IMR-90 (cell line): ENCODE measurements at regions not wholly inside any gene's neighbourhood (a gene's known extent, or its start where the extent isn't known, plus 50 kb on each side); places are given as distances from the start of the nearest gene placed in this dataset.

Experiments
- ATAC-seq: fragments of 200-7000 bp; cut with Tn5 transposase; 2 replicates; pipeline ENCODE4 v1.9.1; 2020; ENCODE audit warnings: low read depth, mild to moderate bottlenecking, moderate library complexity
- BruUV-seq: library from RNA; stranded (reverse); fragments of 400-500 nt; replicated peaks from 2 replicates; lab custom pipeline; 2021; lab: Mats Ljungman, UMichigan
- CTCF ChIA-PET: fragments of 300-600 bp; formaldehyde crosslinking; extraction: SDS; loops from one replicate; lab custom pipeline; 2021; ENCODE audit warnings: antibody characterized with exemption; lab: Yijun Ruan, JAX
- POLR2A ChIA-PET: fragments of 300-600 bp; sonication (Branson Sonifier 250); formaldehyde crosslinking; loops from one replicate; lab custom pipeline; 2022; ENCODE audit warnings: antibody characterized with exemption; ENCODE audit not compliant: unreplicated experiment; lab: Charles Lee
- DNase-seq: peaks from one replicate; pipeline ENCODE4 v3.0.0; 2013
- H2AFZ ChIP-seq: replicated peaks from 2 replicates; pipeline ENCODE3; 2013; ENCODE audit warnings: low read length, mild to moderate bottlenecking; ENCODE audit not compliant: poor library complexity
- H2AK5ac ChIP-seq: 2 replicates; pipeline ENCODE4 v1.6.1; 2013; ENCODE audit warnings: low read depth, low read length, inconsistent platforms
- H2AK9ac ChIP-seq: replicated peaks from 2 replicates; pipeline ENCODE3; 2013; ENCODE audit warnings: mild to moderate bottlenecking, low read depth, low read length, moderate library complexity; ENCODE audit not compliant: poor library complexity
- H2BK120ac ChIP-seq: 2 replicates; pipeline ENCODE4 v1.6.1; 2013; ENCODE audit warnings: low read depth, low read length, inconsistent platforms
- H2BK15ac ChIP-seq: 3 replicates; pipeline ENCODE4 v1.6.1; 2013; ENCODE audit warnings: low read depth, low read length, inconsistent platforms
- H2BK20ac ChIP-seq: 2 replicates; pipeline ENCODE4 v1.6.1; 2013; ENCODE audit warnings: low read depth, mild to moderate bottlenecking, inconsistent platforms, low read length, moderate library complexity
- H2BK5ac ChIP-seq: 2 replicates; pipeline ENCODE4 v1.6.1; 2013; ENCODE audit warnings: mild to moderate bottlenecking, low read depth, low read length, inconsistent platforms; ENCODE audit not compliant: poor library complexity, severe bottlenecking
- H3K14ac ChIP-seq: replicated peaks from 2 replicates; pipeline ENCODE4 v1.6.1; 2013; ENCODE audit warnings: low read depth, low read length, inconsistent platforms
- H3K18ac ChIP-seq: 2 replicates; pipeline ENCODE4 v1.6.1; 2013; ENCODE audit warnings: low read depth, low read length, control low read depth
- H3K23ac ChIP-seq: 2 replicates; pipeline ENCODE4 v1.6.1; 2013; ENCODE audit warnings: low read depth, low read length, inconsistent platforms
- H3K27ac ChIP-seq: 2 replicates; pipeline ENCODE4 v1.5.1; 2013; ENCODE audit warnings: mild to moderate bottlenecking, control low read depth, low read length; ENCODE audit not compliant: insufficient read depth
- H3K27me3 ChIP-seq: 2 replicates; pipeline ENCODE4 v1.6.1; 2013; ENCODE audit warnings: low read length; ENCODE audit not compliant: control insufficient read depth, insufficient read depth
- H3K36me3 ChIP-seq: 2 replicates; pipeline ENCODE4 v1.6.1; 2013; ENCODE audit warnings: low read length, mixed read lengths; ENCODE audit not compliant: control insufficient read depth, insufficient read depth
- H3K4ac ChIP-seq: 2 replicates; pipeline ENCODE4 v1.6.1; 2013; ENCODE audit warnings: low read depth, low read length, inconsistent platforms
- H3K4me1 ChIP-seq: 2 replicates; pipeline ENCODE4 v1.6.1; 2013; ENCODE audit warnings: low read length, mixed read lengths; ENCODE audit not compliant: control insufficient read depth, insufficient read depth
- H3K4me2 ChIP-seq: 2 replicates; pipeline ENCODE4 v1.6.1; 2013; ENCODE audit warnings: low read depth, mild to moderate bottlenecking, control low read depth, low read length, moderate library complexity
- H3K4me3 ChIP-seq: 2 replicates; pipeline ENCODE4 v1.5.1; 2013; ENCODE audit warnings: low read depth, mild to moderate bottlenecking, control low read depth, low read length, moderate library complexity; ENCODE audit not compliant: insufficient read depth
- H3K56ac ChIP-seq: 2 replicates; pipeline ENCODE4 v1.6.1; 2013; ENCODE audit warnings: low read length, inconsistent platforms; ENCODE audit not compliant: insufficient read depth; ENCODE audit errors: extremely low read depth
- H3K79me1 ChIP-seq, 2 experiments: 2 replicates each; pipeline ENCODE4 v1.6.1; 2013; ENCODE audit warnings: low read length in 2 of 2, inconsistent platforms in 1 of 2, low read depth in 1 of 2
- H3K9ac ChIP-seq: 2 replicates; pipeline ENCODE4 v1.6.1; 2013; ENCODE audit warnings: low read depth, low read length, control low read depth
- H3K9me1 ChIP-seq: 2 replicates; pipeline ENCODE4 v1.6.1; 2013; ENCODE audit warnings: low read length, inconsistent platforms; ENCODE audit not compliant: insufficient read depth
- H3K9me3 ChIP-seq: 2 replicates; pipeline ENCODE4 v1.6.1; 2013; ENCODE audit warnings: low read length; ENCODE audit not compliant: control insufficient read depth, insufficient read depth
- H4K20me1 ChIP-seq: 2 replicates; pipeline ENCODE4 v1.6.1; 2013; ENCODE audit warnings: low read length, inconsistent platforms; ENCODE audit not compliant: insufficient read depth
- H4K5ac ChIP-seq: 2 replicates; pipeline ENCODE4 v1.6.1; 2013; ENCODE audit warnings: mild to moderate bottlenecking, low read depth, low read length, control low read depth
- H4K8ac ChIP-seq, 2 experiments: 2 replicates each; pipeline ENCODE4 v1.6.1; 2013; ENCODE audit warnings: low read depth in 2 of 2, low read length in 2 of 2, control low read depth in 1 of 2, inconsistent platforms in 1 of 2
- H4K91ac ChIP-seq: 2 replicates; pipeline ENCODE4 v1.6.1; 2013; ENCODE audit warnings: low read depth, low read length, inconsistent platforms; ENCODE audit not compliant: insufficient read depth
- BHLHE40 ChIP-seq: fragments of 150-350 bp; IDR thresholded peaks from 2 replicates; pipeline ENCODE4 v1.6.1; 2016; ENCODE audit warnings: mild to moderate bottlenecking, low read depth, low read length
- RFX5 ChIP-seq: IDR thresholded peaks from 2 replicates; pipeline ENCODE4 v1.8.0; 2012; ENCODE audit warnings: low read depth, mild to moderate bottlenecking, low read length, moderate library complexity
- WGBS, 2 experiments: methylation state at CpG; one replicate each; pipeline versions ENCODE4 v1.1.5 to v1.1.7; 2013; ENCODE audit warnings: missing lambda C conversion rate in 2 of 2; ENCODE audit not compliant: insufficient read length in 1 of 2; ENCODE audit errors: extremely low coverage in 2 of 2; 5-methylcytosine and 5-hydroxymethylcytosine counted together
- dilution Hi-C: fragments of 300-500 bp; cut with HindIII; formaldehyde crosslinking; loops from one replicate; pipeline ENCODE4 v1.14.3; 2018; ENCODE audit warnings: low sequenced_read_pairs; ENCODE audit not compliant: unreplicated experiment
- in situ Hi-C: fragments of 300-500 bp; cut with MboI; formaldehyde crosslinking; loops from 3 replicates; pipeline ENCODE4 v1.14.3; 2019; ENCODE audit warnings: low sequenced_read_pairs, inconsistent platforms, mixed read lengths
- intact Hi-C: fragments of 100-400 bp; cut with micrococcal nuclease; formaldehyde crosslinking; loops from 2 replicates; pipeline ENCODE4 v1.10.0; 2022

DNA sequence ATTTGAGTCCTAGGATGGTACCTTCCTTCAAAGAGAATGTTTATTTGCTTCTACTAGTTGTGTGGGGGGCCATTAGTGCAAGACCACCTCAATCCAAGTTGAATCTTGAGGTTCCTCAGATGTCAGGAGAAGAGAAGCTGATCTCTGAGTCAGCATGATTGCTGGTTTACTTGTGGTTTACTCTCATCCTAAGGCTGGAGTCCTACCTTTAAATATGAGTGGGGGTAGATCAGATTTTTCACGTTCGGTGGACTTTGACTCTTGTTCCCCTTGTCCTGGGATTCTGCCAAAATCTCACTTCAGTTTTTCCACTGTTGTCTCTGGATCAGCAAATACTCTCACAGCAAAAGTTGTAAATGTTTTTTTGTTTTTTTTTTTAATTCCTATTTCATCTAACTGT is 84.6 kb upstream of the F13A1 start:
- in situ Hi-C loops: no loop called here
- Histone ChIP-seq H2AK9ac (no peak overlapping the region), H3K4me3 (no peak overlapping the region), H3K23ac (no peak overlapping the region), H3K4me2 (no peak overlapping the region), H3K36me3 (no peaks in the 10 kb centered on the region), H3K27me3 (no peaks in the 10 kb centered on the region), H2BK120ac (no peak overlapping the region), H3K56ac (no peak overlapping the region), H3K4ac (no peak overlapping the region), H4K5ac (no peak overlapping the region), H3K9ac (no peak overlapping the region), H4K8ac (no peak overlapping the region), H3K79me1 (no peaks in the 10 kb centered on the region), H3K18ac (no peak overlapping the region), H4K20me1 (no peaks in the 10 kb centered on the region), H2BK20ac (no peak overlapping the region), H2BK5ac (no peak overlapping the region), H2AFZ (no peak overlapping the region), H4K91ac (no peak overlapping the region), H2BK15ac (no peak overlapping the region), H2AK5ac (no peak overlapping the region), H3K9me3 (peaks cover 21% of the 10 kb centered on the region), H3K14ac (no peak overlapping the region), H3K27ac (no peak overlapping the region), H3K9me1 (no peaks in the 10 kb centered on the region), H3K4me1 (no peaks in the 10 kb centered on the region)
- TF ChIP-seq BHLHE40 (no peak), RFX5 (no peak)
- DNase-seq (no peak), ATAC-seq (no peak)
- ChIA-PET POLR2A (no interaction called here), CTCF (no interaction called here)
- dilution Hi-C loops: no loop called here
- intact Hi-C loops: no loop called here
- no TSS peak for BruUV-seq
- no CpG with 5 or more reads among the region's 2 CpGs for WGBS, 2 experiments
